RWPE1 (cell line): ENCODE measurements at regions not wholly inside any gene's neighbourhood (a gene's known extent, or its start where the extent isn't known, plus 50 kb on each side); places are given as distances from the start of the nearest gene placed in this dataset.
"Not testable (repeated sequence)": the region's sequence is repeated elsewhere in the genome, so short reads cannot be mapped to it uniquely, and the experiment has no call there.

Experiments
- CTCF ChIA-PET: fragments of 350-600 bp; sonication (Branson Sonifier 250); formaldehyde crosslinking; extraction: SDS; loops from one replicate; lab custom pipeline; 2021; lab: Yijun Ruan, JAX
- POLR2A ChIA-PET: fragments of 400-600 bp; formaldehyde crosslinking; extraction: SDS; loops from one replicate; lab custom pipeline; 2020; ENCODE audit warnings: antibody characterized with exemption; ENCODE audit not compliant: low non-redundant PET; lab: Yijun Ruan, JAX
- DNase-seq: peaks from one replicate; pipeline ENCODE4 v3.0.0; 2012; ENCODE audit warnings: low spot score
- H3K27ac ChIP-seq: fragments of 450-650 bp; 2 replicates; pipeline ENCODE4 v1.5.1; 2017
- TF ChIP-seq, protein P1 (sequence below): fragments of 450-650 bp; conservative IDR thresholded peaks from 2 replicates; pipeline ENCODE4 v1.5.1; 2017; ENCODE audit warnings: low read depth, mild to moderate bottlenecking

DNA sequence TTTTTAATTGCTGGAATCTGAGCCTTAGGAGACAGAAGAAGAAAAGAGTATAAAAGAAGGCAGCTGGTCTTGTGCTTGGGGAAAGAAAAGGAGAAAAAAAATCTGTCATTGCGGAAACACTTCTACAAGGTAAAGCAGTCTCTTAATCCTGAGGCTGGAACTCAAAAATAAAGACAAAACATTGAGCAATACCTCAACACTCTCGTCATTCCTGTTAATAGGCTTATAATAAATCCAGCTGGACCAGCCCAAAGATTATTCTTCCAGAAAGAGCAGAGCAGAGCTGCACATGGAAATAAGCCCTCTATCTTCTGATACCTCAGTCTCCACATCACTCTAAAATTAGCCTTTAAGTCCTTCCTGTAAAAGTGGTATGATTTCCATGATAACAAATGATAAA lies 62.0 kb upstream of the HIVEP1 start:
- no peak overlapping the region for H3K27ac ChIP-seq
- POLR2A ChIA-PET: no interaction called here
- CTCF ChIA-PET: no interaction called here
- DNase-seq: no peak
- TF ChIP-seq, protein P1, sequence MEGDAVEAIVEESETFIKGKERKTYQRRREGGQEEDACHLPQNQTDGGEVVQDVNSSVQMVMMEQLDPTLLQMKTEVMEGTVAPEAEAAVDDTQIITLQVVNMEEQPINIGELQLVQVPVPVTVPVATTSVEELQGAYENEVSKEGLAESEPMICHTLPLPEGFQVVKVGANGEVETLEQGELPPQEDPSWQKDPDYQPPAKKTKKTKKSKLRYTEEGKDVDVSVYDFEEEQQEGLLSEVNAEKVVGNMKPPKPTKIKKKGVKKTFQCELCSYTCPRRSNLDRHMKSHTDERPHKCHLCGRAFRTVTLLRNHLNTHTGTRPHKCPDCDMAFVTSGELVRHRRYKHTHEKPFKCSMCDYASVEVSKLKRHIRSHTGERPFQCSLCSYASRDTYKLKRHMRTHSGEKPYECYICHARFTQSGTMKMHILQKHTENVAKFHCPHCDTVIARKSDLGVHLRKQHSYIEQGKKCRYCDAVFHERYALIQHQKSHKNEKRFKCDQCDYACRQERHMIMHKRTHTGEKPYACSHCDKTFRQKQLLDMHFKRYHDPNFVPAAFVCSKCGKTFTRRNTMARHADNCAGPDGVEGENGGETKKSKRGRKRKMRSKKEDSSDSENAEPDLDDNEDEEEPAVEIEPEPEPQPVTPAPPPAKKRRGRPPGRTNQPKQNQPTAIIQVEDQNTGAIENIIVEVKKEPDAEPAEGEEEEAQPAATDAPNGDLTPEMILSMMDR: no peak

- CTCF ChIA-PET: no interaction called here
- no peak overlapping the region for H3K27ac ChIP-seq
- POLR2A ChIA-PET: no interaction called here
- no peak for DNase-seq
- TF ChIP-seq, protein P1: no peak
Measured at GRCh38 chr6:11947575-11947974, 64.5 kb upstream of the HIVEP1 start.

- H3K27ac ChIP-seq: no peak overlapping the region
- POLR2A ChIA-PET: no interaction called here
- CTCF ChIA-PET: interaction anchor here (0.5 kb wide), 1 partner anchor 9 kb away, joined by 3 read pairs; no protein-coding TSS in a partner anchor
- TF ChIP-seq, protein P1: no peak
- DNase-seq: no peak
Measured at GRCh38 chr6:11947063-11947462, 65.0 kb upstream of the HIVEP1 start.

- ChIA-PET CTCF (no interaction called here), POLR2A (no interaction called here)
- H3K27ac ChIP-seq: no peak overlapping the region
- no peak for DNase-seq
- TF ChIP-seq, protein P1: no peak
Measured at GRCh38 chr6:11944111-11944510, 68.0 kb upstream of the HIVEP1 start.

GRCh38 chr6:11943060-11943459 lies 69.1 kb upstream of the HIVEP1 start:
- ChIA-PET POLR2A (no interaction called here), CTCF (no interaction called here)
- DNase-seq: no peak
- TF ChIP-seq, protein P1: no peak
- no peak overlapping the region for H3K27ac ChIP-seq

- CTCF ChIA-PET: no interaction called here
- TF ChIP-seq, protein P1: no peak
- no peak for DNase-seq
- POLR2A ChIA-PET: no interaction called here
- no peak overlapping the region for H3K27ac ChIP-seq
Measured at GRCh38 chr6:11942185-11942864, 69.8 kb upstream of the HIVEP1 start.

GRCh38 chr6:11940532-11941166 lies 71.5 kb upstream of the HIVEP1 start:
- H3K27ac ChIP-seq, POLR2A ChIA-PET, CTCF ChIA-PET, DNase-seq: not testable (repeated sequence)
